Superior temporal gyrus (tissue), 1 donor: ENCODE measurements at regions not wholly inside any gene's neighbourhood (a gene's known extent, or its start where the extent isn't known, plus 50 kb on each side); places are given as distances from the start of the nearest gene placed in this dataset.
A peak's percentile ranks its signal among the peaks of the same experiment; 100 is the strongest.

ENCODE experiments used
- DNase-seq: peaks from one replicate; pipeline ENCODE4 v3.0.0-alpha.2; 2016; ENCODE audit errors: extremely low spot score

GRCh38 chr9:12095931-12096330 lies 597.3 kb upstream of the TYRP1 start:
- no peak for DNase-seq

DNA sequence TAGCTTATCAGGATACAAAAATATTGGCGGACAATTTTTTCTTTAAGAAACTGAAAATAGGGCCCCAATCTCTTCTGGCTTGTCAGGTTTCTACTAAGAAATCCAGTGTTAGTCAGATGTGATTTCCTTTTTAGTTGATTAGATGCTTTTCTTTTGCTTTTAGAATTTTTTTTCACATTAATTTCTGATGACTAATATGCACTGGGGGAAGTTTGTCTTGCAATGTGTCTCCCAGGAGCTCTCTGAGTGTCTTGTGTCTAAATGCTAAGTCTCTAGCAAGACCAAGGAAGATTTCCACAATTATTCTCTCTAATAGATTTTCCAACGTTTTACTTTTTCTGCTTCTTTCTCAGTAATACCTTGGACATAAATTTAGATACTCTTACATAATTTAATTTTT lies 559.8 kb upstream of the TYRP1 start:
- no peak for DNase-seq

GRCh38 chr9:12141422-12141821 lies 551.8 kb upstream of the TYRP1 start:
- no peak for DNase-seq

GRCh38 chr9:12155401-12156134 lies 537.6 kb upstream of the TYRP1 start:
- no peak for DNase-seq

DNA sequence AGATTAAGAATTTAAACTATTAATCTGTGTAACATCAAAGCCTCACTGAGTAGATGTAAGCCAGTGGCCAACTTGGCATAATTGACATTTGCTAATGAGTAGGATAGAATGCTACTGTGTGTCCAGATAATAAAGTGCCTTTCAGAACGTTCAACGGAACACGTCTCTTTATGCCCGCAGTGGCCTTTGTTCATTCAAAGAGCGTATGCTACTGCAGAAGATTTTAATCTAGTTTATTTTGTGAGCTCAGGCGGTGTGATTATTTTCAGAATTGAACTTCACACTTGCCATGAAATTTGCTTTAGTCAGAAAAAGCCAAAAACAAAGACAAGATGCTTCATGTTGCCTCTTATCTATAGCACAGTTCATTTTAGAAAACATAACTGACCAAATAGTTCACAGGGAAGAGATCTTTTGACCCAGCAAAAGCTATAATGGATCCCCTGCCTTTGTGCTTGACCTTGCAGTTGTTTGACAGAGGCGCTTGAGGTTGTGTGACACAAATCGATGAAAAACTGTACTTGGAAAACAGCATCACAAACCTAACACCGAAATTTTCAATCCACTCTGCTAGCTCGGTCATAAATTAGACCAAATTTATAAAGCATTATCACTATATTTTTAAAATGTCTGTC lies 530.9 kb upstream of the TYRP1 start:
- DNase-seq = peak; percentile 67

DNA sequence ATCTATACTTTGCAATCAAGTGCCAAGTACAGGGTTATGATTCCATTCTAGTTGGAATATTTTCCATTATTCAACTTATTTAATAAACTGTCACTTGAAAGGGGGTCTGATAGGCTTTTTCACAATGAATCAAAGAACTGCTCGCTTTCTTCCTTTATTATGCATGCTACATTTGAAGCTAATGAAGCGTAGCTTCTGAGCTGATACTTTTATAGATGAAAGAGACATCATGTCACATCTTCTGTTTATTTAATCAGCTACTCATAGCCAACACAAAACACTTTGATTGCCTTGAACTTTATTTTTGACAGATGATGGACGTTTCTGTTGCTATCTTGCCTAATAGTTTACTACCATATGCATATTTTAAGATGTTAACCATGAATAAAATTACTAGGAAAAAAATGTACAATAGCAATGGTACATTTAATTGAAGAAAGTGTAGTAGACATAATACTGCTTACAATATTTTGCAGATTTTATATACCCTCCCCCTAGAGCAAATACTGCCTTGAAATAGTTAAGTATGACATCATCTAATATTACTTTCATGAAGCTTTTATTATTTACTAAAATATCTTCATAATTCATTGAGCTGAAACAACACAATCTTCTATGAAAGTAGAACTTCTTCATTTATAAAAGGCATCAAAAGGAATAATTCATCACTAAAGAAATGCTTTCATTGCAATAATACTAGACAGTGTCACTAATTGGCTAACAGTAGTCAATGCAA lies 529.3 kb upstream of the TYRP1 start:
- DNase-seq = no peak

DNA sequence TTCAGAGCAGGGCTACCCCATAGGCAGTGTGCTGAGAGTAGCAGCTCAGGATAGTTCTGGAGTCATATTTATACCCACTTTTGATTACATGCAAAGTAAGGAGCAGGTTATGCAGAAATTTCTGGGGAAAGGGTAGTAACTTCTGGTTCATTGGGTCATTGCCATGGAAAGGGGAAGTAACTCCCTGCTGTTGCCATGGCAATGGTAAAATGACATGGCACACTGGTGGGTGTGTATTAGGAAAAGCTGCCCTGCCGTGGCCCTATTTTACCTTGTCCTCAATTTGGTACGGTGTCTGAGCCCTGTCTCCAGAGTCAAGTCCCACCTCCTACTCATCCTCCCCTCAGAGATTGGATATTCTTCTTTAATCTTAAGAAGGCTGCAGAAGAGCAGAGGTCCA lies 526.7 kb upstream of the TYRP1 start:
- DNase-seq = no peak

DNA sequence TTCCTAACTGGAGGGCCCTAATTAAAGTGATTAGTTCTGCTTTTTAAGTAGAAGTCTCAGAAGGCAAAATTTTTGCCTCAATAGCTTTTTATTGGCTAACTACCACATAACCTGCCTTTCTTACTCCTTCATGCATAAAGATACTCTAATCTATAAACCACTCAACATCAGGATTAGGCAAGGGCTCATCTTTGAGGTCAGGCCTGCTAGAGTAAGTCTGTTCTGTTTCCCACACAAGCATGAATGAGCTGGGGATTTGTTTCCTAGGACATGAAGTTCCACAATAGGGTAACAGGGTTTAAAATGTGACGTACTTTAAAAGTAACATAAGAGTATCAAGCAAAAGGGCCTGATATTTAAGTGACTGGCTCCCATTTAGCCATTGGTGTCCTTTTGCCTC lies 522.7 kb upstream of the TYRP1 start:
- DNase-seq = no peak

- DNase-seq = no peak
These were observed 514.6 kb upstream of the TYRP1 start for GRCh38 chr9:12178634-12179033.

- DNase-seq = no peak
These were observed 510.4 kb upstream of the TYRP1 start for GRCh38 chr9:12182806-12183205.

DNA sequence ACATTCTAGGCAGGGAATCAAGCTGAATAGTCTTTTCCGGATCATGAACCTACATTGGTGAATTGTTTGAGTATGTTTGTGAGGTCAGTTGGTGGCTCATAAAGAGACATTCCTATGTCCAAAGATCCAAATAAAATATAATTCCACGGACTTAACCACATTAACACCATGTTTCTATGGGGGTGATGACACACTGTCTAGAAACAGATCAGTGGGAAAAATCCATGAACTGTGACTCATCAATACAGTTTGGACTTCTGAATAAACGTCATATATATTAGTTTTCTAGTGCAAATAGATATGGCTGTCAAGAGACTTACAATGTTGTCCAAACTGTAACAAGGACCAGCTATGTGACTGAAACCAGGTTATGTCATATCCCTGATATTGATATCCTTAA lies 509.9 kb upstream of the TYRP1 start:
- no peak for DNase-seq

GRCh38 chr9:12185856-12186255 lies 507.3 kb upstream of the TYRP1 start:
- DNase-seq = no peak

DNA sequence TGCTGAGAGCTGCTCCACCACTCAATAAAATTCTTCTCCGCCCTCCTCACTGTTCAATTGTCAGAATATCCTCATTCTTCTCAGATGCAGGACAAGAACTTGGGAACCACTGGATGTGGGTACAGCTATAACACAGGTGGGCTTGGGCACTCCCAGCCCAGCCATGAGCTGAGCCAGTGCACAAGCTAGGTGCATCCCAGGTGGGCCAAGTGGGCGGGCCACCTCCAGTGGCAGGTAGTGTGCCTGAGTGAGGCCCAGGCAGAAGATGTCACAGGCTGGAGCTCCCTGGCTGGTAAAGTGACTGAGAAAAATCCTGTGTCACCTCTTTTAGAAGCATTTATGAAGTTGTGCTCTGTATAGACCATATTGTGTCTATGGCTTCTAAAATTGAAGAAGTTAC lies 501.6 kb upstream of the TYRP1 start:
- no peak for DNase-seq

DNA sequence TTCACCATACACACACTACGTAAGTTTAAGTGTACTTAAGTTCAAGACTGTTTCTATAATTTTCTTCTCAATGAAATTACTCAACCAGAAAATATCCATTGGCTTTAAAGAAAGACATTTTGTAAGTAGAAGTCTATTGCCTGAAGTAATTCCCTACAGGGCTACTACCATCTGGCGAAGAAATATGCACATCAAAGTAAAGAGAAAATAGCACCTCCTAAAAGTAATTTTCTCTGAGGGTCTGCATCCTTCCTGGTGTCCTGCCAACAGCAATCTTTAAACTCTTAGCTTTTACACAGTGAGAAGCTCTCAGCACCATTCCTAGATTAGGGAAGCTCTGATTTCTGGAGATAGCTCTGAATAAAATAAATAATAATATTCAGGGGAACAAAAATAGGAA lies 498.5 kb upstream of the TYRP1 start:
- no peak for DNase-seq

- no peak for DNase-seq
These were observed 497.7 kb upstream of the TYRP1 start for GRCh38 chr9:12195456-12195855.

DNA sequence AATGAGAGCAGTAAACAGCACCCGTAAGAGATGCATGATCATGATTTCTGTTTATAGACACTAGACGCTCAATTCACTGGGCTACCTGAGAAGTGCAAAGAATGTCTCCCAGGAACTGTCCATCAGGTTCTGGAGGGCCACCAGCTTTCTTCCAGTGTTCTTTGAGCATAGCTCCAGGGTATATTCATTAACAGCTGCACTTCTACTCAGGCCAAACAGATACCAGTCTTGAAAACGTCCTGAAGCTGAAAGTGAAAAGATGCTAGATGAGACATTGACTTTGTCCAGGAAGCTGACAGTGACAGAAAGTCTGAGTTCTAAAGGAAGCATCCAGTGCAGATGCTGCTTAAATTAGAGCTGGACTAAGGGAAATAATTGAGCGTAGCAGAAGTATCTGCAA lies 488.7 kb upstream of the TYRP1 start:
- DNase-seq = no peak

DNA sequence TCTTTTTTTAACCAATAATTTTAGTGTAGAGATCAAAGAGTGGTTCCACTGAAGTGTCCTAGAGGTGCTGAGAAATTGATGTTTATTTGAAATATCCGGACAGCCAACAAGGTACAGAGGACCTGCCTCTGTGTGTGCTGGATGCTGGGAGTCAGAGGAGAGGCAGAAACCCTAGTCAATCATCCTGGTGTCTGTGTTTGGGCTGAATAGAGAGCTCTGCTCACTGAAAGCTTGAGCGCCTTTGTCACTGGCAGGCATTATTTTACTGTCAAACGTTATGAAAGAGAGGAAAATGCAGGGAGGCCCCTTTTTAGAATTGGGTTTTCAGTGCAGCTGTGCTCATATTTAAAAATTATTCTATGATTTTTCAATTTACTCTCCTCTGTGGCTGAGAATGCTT lies 480.3 kb upstream of the TYRP1 start:
- DNase-seq = no peak

- DNase-seq = no peak
These were observed 471.7 kb upstream of the TYRP1 start for GRCh38 chr9:12221470-12221869.

- DNase-seq = no peak
These were observed 468.7 kb upstream of the TYRP1 start for GRCh38 chr9:12224449-12224848.

- DNase-seq = no peak
These were observed 462.5 kb upstream of the TYRP1 start for GRCh38 chr9:12230708-12231107.

- DNase-seq = no peak
These were observed 461.4 kb upstream of the TYRP1 start for GRCh38 chr9:12231832-12232231.

DNA sequence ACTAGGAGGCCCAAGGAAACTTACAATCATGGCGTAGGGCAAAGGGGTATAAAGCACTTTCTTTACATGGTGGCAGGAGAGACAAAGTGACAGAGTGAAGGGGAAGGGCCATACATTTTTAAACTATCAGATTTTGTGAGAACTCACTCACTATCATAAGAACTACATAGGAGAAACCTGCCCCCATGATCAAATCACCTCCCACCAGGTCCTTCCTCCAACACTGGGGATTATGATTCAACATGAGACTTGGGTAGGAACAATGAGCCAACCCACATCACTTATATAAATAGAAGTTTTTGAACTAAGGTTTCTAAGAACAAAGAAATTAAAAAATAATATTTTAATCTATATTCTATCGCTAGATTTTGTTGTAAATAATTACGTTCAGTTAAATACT lies 460.3 kb upstream of the TYRP1 start:
- no peak for DNase-seq

DNA sequence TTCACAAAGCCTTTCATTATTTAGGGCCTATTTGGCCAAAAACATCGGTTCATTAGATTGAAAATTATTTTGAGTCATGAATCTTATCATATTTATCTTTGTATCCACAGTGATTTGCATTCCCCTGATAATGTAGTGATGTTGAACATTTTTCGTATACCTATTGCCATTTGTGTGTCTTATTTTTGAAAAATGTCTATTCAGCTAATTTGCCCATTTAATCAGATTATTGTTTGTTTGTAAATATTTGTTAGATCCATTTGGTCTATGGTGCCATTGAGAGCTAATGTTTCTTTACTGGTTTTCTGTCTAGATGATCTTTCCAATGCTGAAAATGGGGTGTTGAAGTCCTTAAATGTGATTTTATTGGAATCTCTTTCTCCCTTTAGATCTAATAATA lies 439.2 kb upstream of the TYRP1 start:
- DNase-seq = no peak
